ENCODE measurements at regions not wholly inside any gene's neighbourhood (a gene's known extent, or its start where the extent isn't known, plus 50 kb on each side); places are given as distances from the start of the nearest gene placed in this dataset.

DNA sequence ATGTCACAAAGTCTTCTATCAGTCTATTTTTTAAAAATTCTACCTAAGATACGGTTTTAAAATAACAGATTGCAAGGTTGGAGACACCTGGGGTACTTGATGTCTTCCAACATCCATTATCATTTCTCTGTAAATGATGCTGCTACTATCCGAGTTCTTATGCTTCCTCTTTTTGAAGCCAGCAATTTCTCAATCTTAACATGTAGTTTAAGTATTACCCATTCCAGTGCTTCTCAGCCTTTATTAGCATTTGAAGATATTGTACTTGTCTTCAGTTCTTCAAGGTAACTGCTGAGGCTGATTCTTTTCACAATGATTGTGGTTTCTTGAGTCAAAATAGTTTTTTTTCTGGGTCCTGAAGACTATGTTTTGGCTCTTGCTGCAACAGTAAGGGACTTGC, 96.4 kb upstream of the SELENOP start:
- DNase-seq (ENCODE audit: low spot score in 2 of 2) (no peak), FAIRE-seq (no peak)

DNA sequence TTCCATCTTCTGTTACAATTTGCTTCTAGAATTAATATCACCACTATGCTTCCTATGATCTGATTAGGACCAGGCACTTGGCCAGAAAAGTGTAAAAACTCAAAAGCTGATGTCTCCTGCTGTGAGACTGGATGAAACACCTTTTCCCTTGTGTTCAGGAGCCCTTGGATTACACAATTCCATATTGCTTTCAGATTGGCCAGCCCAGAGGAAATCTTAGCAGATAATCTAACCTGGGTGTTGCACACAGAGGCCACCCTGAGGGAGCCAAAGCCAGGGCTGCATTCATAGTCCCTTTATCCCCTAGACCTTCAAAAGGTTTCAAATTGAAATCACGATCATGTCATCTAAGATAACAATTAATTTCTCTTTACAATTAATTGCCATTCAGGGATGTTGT, 94.1 kb upstream of the SELENOP start:
- FAIRE-seq (no peak), DNase-seq (ENCODE audit: low spot score in 2 of 2) (no peak)

DNA sequence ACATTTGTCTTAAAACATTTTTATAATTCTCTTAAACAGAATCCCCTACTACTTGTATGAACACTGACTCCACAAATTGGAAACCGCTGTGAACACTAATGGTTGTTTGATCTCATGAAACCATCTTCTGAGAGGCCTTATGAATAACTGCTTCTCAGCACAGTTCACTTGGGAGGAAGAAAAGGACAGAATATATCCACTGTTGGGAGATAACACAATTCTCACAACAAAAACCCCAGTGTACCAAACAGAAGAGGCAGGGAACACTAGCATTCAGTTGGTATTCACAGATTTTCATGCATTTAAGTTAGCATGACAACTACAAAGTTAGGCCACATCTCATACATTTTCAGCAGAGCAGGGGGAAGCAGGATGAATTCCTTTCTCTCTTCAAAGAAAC, 89.0 kb upstream of the SELENOP start:
- FAIRE-seq, result no peak
- no peak for DNase-seq (ENCODE audit: low spot score in 2 of 2)

DNA sequence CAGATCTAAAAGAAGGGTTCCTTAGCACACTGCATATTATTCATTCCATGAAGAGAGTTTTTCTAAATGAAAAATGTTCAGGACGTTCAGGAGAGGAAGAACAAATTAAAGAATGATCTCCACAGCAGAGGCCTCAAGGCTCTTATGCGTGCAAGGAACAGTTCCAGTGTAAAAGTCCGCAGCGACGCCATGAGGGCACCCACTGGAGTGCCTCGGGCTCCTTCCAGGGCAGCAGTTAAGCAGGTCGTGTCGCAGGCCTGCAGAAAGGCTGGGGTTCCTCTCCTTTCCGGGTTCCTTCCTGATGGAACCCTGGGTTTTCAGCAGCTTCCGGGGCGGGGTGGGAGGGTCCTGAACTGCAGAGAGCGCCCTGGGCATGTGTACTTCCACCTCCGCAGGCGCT, 87.1 kb upstream of the SELENOP start:
- DNase-seq (ENCODE audit: low spot score in 2 of 2) (no peak), FAIRE-seq (no peak)

DNA sequence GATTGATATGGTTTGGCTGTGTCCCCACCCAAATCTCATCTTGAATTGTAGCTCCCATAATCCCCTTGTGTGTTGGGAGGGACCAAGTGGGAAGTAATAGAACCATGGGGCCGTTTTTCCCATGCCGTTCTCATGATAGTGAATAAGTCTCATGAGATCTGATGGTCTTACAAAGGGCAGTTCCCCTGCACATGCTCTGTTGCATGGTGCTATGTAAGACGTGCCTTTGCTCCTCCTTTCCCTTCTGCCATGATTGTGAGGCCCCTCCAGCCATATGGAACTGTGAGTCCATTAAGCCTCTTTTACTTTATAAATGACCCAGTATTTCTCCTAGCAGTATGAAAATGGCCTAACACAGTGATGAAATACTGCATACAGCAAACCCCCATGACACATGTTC, 84.8 kb upstream of the SELENOP start:
- DNase-seq (ENCODE audit: low spot score in 2 of 2), result no peak
- no peak for FAIRE-seq

DNA sequence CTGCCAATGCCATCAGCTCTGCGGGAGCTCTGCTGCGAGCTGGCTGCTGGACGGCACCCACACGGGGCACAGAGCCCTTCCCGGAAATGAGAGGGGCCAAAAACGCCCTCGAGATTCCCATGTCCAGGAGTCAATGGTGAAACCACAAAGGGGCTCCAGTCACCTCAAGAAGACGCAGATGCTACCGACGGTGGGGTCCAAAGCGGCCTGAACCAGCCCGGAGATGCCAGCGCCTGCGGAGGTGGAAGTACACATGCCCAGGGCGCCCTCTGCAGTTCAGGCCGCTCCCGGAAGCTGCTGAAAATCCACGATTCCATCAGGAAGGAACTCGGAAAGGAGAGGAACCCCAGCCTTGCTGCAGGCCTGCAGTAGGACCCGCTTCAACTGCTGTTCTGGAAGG, 82.4 kb upstream of the SELENOP start:
- no peak for FAIRE-seq
- DNase-seq (ENCODE audit: low spot score in 2 of 2), result no peak

DNA sequence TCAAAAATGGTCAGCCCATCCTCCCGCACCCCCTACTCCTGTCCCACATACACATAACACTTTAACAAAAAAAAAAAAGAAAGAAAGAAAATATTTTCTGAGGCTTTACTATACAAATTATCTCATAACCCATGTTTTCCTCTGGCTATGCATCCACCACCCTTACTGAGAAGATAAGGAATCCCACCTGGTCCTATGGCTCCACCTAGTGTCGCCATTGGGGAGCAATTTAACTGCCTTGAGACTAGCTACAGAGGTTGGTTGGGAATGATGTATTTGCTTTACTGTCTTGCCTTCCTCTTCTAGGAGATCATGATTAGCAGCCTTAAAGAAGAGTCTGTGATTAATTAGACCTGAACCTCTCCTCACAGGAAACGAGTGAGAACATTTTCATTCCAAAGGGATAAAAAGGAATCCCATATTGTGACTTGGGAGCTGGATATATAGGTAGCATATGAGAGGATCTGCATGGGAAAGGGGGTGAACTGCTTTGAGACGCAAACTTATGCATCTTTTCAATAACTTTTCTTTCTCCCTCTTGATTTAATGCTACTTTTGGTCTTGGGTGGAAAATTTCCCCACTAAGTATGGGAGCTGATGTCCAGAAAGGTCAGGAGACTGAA, 77.7 kb upstream of the SELENOP start:
- FAIRE-seq (peak; percentile 83), DNase-seq (ENCODE audit: low spot score in 2 of 2) (peak; percentile 46 to 58)

DNA sequence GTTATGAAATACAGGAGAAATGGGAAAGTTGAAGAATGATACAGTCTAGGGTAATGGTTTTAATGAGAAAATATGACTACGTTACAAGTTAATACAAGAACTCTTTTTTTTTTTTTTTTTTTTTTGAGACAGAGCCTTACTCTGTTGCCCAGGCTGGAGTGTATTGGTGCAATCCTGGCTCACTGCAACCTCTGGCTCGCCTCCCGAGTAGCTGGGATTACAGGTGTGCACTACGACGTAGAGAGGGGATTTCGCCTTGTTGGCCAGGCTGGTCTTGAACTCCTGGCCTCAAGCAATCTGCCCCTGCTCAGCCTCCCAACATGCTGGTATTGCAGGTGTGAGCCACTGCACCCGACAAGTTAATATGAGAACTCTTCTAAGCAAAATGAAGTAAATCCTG, 77.1 kb upstream of the SELENOP start:
- FAIRE-seq, result no peak
- no peak for DNase-seq (ENCODE audit: low spot score in 2 of 2)

DNA sequence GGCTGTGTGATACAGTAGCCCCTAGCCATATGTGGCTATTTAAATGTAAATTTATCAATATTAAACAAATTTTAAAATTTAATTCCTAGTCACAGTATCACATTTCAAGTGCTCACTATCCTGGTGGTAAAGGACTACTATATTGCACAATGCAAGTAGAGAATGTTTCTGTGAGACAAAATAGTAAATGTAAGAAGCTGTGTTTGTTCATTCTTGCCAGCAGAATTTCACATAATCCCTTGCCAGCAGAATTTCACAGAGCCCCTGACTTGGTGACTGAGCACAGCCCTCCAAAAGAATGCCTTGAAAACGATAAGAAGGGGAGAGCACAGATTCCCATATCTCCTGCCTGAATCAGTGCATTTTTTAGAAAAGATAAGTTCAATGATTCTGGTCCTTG, 75.9 kb upstream of the SELENOP start:
- no peak for FAIRE-seq

DNA sequence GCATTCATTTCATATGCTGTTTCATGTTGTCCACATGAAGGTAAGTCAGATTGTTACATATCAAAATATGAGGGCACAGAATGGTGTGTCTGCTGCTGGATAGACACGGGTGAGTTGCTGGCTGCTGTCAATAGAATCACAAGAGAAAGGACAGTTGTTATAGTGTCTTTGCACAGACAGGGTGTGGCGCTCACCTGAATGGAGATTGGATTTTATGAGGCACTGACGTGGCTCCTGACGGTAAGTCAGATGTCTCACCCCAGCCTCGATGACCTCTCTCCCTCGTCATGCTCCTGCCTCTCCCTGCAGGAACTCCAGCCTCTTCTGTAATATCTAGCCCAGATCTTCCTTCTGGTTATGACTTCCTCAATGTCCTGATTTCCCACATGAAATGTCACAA, 75.4 kb upstream of the SELENOP start:
- FAIRE-seq, result no peak

More for the DNA sequence above, 75.9 kb upstream of the SELENOP start:
- DNase-seq (ENCODE audit: low spot score in 2 of 2), result no peak

DNA sequence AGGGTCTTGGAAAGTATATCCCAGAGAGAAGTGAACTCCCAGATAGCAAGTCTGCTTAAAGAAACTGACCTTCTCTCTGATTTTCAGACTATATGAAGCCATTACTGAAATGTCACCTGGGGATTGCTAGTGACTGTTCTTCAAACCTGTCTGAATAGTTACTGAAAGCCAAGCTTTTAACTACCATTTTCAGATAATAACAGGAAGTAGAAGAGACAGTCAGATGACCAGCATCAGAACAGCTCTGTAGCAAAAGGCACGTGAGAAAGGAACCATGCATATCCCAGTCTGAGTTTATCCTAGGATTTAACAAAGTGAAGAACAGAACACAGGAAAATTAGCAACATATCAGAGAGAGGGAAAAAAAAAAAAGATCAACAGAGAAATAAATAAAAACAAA, 74.9 kb upstream of the SELENOP start:
- peak; percentile 40 for FAIRE-seq
- no peak for DNase-seq (ENCODE audit: low spot score in 2 of 2)

More for the DNA sequence above, 75.4 kb upstream of the SELENOP start:
- DNase-seq (ENCODE audit: low spot score in 2 of 2), result no peak

DNA sequence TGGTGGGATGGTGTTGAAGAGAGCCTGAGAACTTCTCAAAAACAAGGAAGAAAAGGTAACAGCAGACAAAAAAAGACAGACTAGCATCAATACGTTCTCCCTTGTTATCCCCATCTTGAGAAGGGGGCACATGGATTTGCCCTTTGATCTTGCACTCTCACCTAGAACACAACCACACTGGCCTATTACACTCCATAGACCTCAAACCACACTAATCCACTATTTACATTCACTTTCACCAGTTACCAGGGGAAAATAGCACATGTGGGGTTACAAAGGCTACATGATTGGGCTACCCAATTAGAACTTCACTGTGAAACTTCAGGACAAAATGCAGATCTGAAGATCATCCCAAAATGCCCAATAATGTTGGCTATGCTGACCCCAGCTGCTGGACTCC, 72.6 kb upstream of the SELENOP start:
- no peak for FAIRE-seq
- no peak for DNase-seq (ENCODE audit: low spot score in 2 of 2)

DNA sequence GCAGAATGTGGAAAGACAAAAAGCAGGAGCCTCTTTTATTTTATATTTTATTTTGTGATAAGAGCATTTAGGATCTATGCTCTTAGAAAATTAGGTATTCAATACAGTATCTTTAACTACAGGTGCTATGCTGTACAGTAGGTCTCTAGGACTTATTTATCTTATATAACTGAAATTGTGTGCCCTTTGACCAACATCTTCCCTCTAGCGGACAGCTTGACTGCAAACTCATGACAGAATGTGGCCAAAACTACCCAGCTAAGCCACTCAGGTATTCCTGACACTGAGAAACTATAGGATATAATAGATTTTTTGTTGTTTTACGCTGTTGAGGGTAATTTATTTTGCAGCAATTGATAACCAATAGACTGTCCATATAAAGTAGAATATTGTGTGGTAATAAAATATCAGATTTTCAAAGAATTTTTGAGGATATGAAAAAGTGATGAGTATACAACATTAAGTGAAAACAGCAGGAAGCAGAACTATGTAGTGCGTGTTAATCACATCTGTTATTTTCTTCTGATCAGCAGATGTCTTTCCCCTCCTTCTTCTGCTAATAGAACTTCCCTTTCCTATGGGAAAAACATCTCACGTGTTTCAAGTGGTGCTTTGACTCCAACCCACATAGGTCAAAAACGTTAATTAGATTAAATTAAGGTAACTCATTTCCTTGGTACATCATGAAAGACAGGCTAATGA, 69.9 kb upstream of the SELENOP start:
- no peak for FAIRE-seq
- DNase-seq (ENCODE audit: low spot score in 2 of 2), result no peak

DNA sequence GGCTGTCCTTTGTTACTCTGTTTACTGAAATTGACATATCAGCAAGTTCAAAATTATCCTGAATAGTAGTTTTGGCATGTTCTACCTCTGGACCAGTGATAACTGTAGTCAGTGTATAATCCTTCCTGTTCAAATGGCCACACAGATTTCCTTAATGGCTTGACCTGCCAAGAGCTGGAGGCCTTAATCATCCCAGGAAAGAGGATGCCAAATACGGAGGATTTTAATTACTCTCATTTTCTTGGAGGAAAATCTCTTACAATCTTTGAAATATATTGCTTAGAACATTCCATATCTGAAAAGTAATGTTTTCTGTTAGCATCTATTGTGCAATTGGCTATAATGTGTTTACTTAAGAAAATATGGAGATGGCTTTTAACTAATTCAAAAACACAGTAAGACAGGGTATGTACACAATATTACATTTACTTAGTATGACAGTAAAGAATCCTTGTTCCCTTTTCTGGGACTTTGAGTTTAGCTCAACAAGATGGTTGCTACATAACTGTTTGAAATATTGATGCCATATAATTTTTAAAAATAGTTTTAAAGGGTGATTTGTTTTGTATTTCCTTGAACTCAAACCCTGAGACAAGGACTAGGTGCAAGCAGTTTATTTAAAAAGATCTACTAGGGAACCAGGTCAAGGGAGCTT, 68.9 kb upstream of the SELENOP start:
- FAIRE-seq (no peak), DNase-seq (ENCODE audit: low spot score in 2 of 2) (no peak)

DNA sequence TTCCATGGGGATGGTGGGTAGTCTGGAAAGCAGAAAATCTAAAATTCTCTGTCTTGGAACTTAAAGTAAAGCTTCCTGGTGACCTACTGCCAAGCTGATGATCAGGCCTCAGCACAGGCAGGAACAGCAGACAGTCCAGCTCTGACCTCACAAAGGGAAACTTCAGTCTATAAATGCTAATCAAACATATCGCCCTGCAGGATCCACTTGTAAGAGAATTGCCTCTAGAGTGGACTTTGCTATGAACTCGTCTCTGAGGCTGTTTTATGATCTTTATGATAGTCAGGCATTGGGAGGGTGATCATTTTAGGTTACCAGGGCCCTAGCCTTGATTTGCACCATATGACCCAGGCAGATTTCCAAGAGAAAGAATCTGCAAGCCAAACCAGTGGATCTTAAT, 67.6 kb upstream of the SELENOP start:
- FAIRE-seq (no peak), DNase-seq (ENCODE audit: low spot score in 2 of 2) (no peak)

DNA sequence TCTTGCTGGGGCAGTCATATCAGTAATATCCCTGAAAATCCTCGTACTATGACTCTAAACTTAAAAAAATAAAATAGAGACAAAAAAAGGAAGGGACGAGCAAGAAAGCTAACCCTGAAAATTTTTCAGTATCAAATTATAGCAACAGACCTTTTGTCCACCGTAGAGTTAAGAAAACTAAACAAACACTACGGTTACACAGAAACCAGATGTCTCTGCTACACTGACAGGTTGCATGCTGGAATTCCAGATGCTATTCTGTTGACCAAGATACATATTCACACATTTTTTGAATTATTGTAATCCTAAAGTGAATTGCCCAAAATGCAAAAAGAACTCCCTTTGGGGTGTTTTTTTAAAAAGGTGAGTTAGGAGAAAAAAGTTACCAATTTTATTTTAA, 66.9 kb upstream of the SELENOP start:
- FAIRE-seq, result no peak

DNA sequence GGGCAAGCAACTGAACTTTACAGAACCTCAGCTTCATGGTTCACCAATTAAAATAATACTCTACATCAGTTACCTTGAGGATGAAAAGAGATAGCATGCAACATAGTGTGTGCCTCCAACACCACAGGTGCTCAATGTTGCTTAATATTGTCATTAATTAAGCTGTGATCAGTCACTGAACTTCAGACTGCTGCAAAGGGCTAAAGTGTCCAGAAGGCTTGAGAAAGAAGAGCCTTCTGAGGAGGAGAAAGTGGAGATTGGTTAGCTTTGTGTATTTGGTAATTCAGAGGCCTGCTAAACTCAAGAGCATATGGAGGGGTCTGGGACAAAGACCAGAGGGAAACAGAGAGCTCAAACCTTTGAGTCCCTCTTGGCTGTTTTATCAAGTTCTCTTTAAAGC, 66.3 kb upstream of the SELENOP start:
- FAIRE-seq (no peak), DNase-seq (ENCODE audit: low spot score in 2 of 2) (no peak)

More for the DNA sequence above, 66.9 kb upstream of the SELENOP start:
- DNase-seq (ENCODE audit: low spot score in 2 of 2), result no peak

DNA sequence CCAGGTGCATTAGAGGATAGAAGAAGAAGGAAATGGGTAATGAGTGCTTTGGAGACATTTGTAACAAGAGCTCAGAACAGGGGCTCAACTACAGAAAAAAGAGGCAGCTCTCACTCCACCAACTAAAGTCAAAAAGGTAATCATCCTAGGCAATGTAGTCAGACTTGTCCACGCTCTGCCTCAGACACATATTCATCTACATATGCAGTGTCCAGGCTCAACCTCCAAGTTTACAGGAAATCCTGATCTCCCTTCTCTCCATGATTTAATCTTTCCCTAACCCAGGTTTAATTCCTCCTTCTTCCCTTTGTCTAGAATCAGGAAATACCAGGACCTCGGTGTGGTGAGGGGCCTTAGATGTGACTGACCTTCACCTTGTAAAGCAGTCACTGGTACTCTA, 65.7 kb upstream of the SELENOP start:
- FAIRE-seq (no peak), DNase-seq (ENCODE audit: low spot score in 2 of 2) (no peak)

DNA sequence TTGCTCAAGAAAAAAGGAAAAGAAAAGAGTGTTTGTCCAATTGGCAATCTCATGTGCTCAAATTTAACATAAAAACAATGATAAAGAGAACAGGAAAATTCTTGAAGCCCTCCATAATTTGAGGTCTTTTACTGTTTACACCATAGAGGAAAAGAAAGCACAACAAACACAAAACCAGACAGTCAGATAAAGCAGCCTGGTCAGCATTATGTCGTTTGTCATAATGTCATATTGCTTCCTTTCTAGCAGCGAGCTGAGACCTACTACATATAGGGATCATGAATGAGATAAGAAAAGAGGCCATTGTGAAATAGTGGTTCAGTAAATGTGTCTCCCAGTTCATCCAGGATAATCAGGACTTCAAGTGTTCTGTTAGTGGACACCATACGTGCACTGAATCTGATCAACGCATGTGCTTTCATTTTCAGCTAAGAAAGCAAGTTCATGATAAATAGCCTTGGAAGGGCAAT, 64.7 kb upstream of the SELENOP start:
- DNase-seq (ENCODE audit: low spot score in 2 of 2) (no peak), FAIRE-seq (no peak)

DNA sequence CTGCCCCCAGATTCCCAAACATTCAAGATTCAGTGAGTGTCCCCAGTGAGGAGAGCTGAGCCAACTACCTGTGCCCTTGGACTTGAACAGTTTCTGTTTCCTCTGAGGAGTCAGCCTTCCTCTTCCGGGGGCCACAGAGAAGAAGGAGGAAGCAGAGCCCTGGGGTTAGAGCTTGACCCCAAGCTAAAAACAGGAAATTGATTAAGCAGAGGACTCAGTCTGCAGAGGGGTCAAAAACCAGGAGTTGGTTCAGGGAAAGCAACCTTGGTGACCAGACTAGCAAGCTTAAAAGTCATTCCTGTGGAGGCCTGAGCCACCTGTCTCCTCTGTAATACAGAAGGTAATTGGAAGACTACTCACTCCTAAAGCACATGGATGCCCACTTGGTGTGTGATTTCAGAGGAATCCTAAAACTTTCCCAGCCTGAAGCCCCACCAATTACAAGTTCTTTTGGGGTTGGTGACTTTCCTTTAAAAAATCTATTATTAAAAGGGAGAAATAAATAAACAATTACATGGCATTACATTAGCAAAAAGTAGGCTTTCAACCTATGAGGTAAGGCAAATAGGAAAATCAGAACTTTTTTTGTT, 64.2 kb upstream of the SELENOP start:
- no peak for DNase-seq (ENCODE audit: low spot score in 2 of 2)
- FAIRE-seq, result no peak

DNA sequence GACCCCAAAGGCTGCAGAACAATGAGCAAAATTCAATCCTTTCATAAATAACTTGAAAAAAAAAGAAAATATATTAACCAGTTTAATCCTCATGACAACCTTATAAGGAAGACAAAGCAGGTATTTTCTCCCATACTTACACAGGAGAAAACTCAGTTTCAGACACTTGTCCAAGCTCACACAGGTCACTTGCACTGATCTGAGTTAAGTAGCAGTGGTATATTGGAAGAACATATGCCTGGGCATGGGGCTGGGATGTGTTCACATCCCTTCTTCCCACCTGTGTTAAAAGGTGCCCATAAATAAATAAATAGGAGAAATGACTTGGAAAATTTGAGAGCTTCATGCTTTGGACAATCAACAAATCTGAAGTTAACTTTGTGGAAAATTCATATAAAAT, 63.5 kb upstream of the SELENOP start:
- DNase-seq (ENCODE audit: low spot score in 2 of 2) (no peak), FAIRE-seq (no peak)

Data from frontal cortex (tissue), 3 donors.